COLO668 (cell line): ENCODE measurements at regions not wholly inside any gene's neighbourhood (a gene's known extent, or its start where the extent isn't known, plus 50 kb on each side); places are given as distances from the start of the nearest gene placed in this dataset.
A peak's percentile ranks its signal among the peaks of the same experiment; 100 is the strongest.
"Not testable (repeated sequence)": the region's sequence is repeated elsewhere in the genome, so short reads cannot be mapped to it uniquely, and the experiment has no call there.

ENCODE experiments used
- DNase-seq: peaks from one replicate; lab custom pipeline; 2025; ENCODE audit not compliant: unreplicated experiment; lab: John Stamatoyannopoulos, UW

DNA sequence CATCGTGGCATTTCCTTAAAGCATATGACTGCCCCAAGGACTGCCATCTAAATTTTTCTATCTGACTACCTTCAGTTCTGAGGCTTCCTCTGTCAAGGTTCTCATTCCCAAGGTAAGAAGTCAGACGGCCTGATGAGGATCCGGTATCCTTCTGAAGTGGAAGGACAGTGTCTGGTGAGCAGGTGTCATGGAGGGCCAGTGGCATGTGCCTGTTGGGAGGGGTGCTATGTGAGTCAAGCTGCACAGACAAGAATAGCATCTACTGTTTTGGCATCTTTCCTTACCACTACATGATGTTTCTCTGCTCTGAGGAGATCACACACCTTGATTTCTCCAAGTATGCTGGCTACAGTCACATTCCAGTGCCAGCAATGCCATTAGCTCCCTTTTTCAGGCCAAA is 99.6 kb upstream of the RGS1 start:
- DNase-seq, result no peak

DNA sequence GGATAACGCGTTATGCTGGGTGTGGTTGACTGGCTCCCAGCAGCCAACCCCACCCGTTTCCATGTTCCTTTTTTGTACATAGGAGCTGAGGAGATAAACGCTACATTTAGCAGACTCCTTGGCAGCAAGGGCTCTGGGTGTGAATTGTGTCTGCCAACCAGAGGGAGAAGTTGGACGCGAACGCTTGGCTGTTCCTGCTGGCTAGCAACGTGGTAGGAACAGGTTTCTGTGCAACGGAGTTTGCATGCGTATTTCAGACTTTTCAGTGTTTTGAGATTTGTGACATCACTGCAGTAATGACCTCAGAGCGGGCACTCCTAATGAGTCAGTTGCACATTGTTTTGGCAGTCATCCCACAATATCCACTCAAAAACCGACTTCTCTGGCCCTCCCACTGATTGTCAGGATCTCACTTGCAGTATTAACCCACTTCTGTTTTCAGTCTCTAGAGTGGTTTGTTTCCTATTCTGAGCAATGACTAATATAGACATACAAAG is 98.7 kb upstream of the RGS1 start:
- no peak for DNase-seq

DNA sequence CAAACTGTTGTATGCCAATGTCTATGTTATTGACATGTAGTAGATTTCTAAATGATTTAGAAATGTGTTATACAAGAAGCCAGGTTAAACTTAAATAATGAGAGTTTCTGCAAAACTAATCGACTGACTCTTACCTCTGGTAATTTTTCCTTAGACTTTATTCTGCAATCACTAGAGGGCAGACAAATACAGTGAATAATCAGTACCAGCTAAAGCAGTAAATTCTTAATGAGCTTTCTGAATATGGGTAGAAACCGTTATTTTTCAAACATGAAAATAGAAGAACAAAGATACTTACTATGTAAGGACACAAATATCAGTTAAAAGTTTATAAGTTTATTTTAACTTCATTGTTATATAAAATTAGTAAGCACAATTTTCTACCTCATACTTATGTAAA is 97.9 kb upstream of the RGS1 start:
- no peak for DNase-seq

DNA sequence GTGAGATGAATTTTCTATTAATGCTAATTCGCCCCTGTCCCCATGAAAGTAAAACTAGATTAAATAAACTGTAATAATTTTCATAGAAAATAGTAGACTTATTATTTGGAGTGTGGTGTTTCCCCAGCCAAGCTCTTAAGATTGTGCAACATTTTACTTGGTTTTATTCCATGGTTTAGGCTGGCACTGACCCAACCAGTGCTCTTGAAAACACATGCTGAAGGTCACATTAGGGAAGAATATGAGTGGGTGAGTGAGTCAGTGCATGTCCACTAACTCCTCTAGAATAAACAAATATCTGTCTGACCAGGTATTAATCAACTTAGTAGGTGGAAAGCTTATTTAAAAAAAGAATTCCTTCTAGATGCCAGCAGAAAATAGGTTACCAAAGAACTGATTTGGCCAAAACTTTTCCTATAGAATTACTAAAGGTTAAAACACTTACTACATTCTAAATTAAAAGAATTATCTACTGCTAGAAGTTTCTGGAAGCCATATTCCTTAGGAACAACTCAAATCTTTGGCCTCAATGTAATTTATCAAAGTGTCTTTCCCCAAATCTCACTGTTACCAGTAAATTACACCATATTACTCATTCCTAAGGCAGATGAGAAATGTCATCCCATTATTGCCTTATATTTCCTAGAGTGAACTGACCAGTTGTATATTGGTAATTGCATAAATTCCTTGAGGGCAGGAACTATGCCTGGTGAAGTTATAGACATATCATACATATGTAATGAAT is 89.7 kb upstream of the RGS1 start:
- DNase-seq, result no peak

DNA sequence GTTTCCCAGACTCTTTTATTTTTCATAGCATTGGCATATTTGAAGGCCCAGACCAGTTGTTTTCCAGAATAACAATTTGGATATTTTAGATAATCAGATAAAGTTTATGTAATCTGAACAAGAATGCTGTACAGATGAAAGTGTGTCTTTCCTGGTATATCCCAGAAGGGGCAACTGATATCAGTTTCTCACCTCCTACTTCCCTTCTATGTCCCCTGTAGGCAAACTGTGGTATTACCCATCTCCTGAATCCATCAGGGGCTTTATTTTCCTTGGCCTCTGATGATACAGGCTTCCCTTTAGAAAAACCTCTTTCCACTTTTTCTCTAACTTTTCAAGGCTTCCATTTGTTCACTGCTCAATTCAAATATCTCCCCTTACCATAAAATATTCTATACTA is 87.5 kb upstream of the RGS1 start:
- no peak for DNase-seq

DNA sequence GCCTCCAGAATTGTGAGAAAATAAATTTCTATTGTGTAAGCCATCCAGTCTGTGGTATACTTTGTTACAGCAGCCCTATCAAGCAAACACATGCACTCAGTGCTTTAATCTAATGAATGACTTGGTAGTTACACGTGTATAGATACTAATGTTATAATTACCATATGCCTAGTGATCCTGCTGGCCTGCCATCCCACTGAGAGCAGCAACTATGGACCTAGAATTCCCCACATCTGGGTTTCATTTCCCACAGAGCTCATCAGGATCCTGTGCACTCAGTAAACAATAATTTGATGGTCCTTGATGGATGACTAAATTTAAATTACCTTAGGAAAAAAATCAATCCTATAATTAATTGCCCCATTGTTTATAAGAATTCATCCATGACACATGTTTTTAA is 86.5 kb upstream of the RGS1 start:
- DNase-seq, result no peak

DNA sequence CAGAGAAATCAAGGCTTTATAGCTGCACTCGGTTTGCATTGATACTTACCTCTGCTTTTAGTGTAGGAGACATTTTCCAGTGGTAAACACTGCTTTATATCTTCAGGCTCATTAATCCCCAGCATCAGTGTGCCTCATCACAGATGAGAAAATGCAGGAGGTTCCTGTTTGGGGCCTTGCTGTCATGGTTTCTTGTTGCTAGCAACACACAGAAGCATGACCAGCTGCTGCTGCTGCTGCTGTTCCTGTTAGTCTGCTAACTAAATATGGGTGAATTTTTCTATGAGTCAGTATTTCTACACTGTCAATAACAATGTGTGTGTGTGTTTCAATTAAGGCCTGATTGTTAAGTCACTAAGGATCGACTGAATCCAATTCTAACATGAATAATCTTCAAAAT is 85.8 kb upstream of the RGS1 start:
- DNase-seq, result peak; percentile 63

DNA sequence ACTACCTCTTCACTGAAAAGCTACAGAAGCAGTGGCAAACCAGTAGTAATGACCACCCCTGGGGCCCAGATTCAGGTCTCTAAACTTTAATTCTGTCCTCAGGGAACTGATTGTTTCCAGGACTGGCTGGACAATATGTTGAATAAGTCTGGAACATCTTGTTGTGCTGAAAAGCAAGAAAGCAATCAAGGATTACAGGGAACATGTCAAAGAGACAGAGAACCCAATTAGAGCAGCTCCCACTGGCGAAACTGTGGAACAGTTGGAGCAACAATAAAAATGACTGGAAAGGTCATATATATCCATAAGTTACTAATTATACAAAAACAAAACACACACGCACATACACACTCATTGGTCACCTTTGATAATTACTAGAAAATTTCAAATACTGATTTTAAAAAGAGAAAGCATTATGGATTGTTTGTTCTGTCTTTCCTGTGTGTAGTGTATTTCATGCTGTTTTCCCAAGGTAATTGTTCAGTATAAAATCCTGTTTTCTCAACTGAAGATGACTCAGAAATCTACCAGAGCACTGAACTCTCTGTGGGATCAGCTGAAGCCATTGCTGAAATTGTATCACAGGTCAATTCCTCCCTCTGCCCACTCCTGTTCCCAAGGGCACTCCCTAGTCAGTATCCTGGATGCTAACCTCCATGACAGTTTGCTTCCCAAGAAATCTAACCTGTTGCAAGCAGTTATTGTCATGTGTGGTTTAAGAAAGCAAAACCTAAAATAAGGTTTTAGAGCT is 83.6 kb upstream of the RGS1 start:
- no peak for DNase-seq

DNA sequence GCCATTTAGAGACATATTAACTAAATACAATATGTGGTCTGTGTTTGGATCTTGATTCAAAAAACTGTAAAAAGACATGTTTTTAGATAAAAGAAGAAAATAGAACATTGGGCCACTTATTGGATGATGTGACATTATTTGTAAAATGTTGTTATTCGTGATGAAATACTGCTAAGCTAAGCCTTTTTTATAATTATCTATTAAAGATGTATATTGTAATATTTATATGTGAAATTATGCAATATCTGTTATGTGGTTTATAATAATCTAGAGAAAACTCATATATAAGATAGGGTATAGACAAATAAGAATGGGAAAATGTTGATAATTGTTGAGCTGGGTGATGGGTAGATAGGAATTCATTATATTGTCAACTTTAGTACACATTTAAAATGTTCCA is 82.0 kb upstream of the RGS1 start:
- no peak for DNase-seq

DNA sequence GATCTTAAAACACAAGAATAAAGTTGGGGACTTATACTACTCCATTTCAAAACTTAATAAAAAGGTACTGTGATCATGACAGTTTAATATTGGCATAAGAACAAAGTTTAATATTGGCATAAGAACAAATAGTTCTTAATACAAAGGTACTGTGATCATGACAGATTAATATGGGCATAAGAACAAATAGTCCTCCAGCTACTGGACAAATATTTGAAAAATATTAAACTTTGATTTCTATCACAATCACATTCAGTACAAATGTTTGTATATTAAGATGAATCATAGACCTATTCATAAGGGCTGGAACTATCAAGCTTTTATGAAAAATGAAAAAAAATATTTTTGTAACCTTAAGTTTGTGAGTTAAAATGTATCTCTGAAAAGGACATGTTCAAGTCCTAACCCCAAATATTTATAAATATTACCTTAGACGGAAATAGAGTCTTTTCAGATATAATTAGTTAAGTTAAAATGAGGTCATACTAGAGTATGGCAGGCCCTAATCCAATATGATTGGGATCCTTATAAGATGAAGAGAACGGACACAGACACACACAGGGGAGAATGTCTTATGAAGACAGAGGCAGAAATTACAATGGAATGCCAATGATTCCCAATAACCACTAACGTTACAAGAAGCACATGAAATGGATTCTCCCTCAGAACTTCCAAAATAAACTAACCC is 79.1 kb upstream of the RGS1 start:
- no peak for DNase-seq

DNA sequence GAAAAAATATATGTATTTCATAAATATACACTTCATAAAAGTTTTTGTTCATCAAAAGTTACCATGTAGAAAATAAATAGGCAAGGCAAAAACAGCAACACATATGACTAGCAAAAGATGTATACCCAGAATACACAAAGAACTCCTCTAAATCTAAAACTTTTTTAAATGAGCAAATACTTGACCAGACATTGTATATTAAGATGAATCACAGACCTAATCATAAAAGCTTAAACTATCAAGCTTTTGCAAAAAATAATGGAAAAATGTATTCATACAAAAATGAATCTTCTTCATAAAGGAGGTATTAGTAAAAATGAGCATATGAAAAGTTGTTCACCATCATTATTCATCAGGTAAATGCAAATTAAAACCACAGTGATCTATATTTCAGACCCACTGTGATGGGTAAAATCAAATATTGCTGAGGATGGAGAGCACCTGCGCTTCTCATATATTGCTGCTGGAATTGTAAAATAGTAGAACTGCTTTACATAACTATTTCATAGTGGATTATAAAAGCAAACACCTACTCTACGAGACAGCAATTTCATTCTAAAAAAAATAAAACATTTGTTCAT is 78.3 kb upstream of the RGS1 start:
- no peak for DNase-seq

DNA sequence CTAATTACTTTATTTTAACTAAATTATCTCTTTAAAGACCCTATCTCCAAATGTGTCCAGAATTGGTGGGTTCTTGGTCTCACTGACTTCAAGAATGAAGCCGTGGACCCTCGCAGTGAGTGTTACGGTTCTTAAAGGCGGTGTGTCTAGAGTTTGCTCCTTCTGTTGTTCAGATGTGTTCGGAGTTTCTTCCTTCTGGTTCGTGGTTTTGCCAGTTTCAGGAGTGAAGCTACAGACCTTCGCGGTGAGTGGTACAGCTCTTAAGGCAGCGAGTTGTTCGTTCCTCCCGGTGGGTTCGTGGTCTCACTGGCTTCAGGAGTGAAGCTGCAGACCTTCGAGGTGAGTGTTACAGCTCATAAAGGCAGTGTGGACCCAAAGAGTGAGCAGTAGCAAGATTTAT is 77.5 kb upstream of the RGS1 start:
- not testable (repeated sequence) for DNase-seq

DNA sequence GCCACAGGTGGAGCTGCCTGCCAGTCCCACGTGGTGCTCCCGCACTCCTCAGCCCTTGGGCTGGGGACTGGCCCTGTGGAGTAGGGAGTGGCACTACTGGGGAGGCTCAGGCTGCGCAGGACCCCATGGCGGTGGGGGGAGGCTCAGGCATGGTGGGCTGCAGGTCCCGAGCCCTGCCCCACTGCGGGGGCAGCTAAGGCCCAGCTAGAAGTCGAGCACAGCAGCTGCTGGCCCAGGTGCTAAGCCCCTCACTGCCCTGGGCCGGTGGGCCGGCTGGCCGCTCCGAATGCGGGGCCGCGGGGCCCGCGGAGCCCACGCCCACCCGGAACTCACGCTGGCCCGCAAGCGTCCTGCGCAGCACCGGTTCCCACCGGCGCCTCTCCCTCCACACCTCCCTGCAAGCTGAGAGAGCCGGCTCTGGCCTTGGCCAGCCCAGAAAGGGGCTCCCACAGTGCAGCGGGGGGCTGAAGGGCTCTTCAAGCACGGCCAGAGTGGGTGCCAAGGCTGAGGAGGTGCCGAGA is 76.5 kb upstream of the RGS1 start:
- DNase-seq, result not testable (repeated sequence)

DNA sequence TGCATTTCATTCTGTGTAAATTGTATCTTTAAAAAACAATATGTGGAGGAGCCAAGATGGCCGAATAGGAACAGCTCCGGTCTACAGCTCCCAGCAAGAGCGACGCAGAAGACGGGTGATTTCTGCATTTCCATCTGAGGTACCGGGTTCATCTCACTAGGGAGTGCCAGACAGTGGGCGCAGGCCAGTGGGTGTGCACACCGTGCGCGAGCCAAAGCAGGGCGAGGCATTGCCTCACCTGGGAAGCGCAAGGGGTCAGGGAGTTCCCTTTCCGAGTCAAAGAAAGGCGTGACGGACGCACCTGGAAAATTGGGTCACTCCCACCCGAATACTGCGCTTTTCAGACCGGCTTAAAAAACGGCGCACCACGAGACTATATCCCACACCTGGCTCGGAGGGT is 75.0 kb upstream of the RGS1 start:
- DNase-seq, result not testable (repeated sequence)

DNA sequence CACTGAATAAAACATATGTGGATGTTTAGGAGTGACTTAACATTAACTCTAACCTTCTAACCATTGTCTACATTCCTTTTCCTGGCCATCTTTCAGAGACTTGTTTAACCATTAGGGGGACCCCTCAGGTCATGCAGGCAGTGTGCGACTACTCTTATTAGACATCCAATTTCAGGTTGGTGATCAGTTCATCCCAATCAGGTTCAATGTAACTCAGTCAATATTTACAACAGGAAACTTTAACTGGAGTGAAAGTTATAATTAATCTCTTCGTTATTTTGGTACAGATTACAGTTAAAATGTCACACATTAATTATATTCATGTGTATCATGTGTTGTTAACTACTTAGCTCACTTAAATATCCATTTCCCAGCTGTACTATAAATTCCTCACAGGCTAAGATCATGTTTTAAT is 68.8 kb upstream of the RGS1 start:
- DNase-seq, result no peak

DNA sequence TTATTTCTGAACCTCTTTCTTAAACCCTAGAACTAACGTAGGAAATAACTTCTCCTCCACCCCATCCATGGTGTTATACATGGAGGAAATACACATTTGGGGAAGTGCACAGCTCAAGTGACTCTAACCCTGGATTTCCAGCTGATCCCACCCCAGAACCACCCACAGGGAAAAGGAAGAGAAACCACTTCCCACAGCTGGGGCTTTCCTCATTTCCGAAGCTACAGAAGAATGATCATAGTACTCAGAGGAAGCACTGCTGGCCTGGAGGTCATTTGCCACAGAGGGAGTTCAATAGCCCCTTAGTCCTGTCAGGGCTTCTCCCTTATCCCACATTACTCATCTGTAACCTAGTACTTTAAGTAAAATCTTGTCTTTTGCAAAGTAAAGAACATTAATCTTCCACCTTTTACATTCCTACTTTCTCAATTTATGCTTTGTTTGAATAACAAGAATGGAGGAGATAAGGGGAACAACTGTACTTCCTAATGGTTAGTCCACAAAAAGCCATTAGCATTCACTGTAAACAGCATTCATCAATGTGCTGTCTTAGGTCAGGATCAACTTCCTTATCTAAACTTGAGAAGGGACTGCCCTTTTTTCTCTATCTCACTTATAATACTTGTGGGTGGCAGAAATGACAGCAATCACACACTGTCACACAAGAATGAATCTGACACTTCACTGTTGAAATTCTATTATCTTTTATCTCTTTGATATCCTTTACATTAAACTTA is 63.0 kb upstream of the RGS1 start:
- DNase-seq, result no peak

DNA sequence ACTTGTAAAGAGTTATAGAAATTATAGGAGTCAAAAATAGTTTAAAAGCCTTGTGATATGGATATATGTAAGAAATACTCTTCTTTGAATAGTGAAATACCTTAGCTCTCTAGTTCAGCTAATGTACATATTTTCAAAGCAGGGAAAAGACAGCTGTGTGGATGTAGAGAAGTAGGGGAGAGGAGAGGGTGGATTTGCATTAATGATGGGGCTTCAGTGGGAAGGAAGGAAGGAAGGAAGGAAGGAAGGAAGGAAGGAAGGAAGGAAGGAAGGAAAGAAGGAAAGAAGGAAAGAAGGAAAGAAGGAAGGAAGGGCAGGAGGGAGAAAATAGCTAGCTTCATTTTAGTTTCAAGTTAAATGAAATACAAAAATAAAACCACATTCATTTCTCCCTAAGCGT is 62.4 kb upstream of the RGS1 start:
- no peak for DNase-seq

DNA sequence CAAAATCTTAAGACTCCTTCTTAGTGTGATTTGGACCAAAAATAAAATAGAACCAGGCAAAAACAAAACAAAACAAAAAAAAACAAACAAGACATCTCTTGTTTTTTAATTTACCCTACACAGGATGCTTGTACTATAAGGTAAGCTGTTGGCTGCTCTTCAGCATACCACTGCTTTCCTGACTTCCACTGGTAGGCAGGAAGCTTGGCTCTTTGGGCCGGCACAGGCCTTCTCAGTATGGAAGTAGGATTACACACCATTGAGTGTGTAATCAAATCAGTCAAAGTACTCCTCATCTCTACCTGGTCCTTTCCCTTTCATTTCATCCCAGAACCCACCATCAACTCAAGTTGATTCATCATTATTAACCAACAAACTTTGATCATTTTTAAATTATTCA is 61.9 kb upstream of the RGS1 start:
- no peak for DNase-seq

DNA sequence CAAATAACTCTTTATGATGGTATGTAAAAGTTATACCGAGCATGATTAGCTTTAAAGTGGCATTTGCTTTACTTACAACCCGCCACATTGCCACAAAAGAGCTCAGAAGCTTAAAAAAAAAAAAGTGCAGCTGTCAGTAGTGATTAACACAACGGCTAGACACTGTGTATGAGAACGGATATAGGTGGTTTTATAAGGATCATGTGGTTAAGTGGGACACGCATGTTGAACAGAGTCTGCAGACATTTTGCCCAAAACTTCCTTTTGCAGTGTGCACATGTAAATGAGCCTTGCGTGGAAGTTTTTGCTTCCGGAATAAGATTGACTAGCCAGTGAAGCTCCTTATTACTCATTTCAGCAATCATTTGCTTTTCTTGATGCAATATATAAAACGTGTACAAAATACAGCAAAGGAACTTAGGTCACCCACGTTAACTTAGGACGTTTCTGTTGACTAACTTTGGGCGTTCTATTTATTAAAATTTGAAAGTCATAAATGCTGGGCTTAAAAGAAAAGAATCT is 58.7 kb upstream of the RGS1 start:
- no peak for DNase-seq

DNA sequence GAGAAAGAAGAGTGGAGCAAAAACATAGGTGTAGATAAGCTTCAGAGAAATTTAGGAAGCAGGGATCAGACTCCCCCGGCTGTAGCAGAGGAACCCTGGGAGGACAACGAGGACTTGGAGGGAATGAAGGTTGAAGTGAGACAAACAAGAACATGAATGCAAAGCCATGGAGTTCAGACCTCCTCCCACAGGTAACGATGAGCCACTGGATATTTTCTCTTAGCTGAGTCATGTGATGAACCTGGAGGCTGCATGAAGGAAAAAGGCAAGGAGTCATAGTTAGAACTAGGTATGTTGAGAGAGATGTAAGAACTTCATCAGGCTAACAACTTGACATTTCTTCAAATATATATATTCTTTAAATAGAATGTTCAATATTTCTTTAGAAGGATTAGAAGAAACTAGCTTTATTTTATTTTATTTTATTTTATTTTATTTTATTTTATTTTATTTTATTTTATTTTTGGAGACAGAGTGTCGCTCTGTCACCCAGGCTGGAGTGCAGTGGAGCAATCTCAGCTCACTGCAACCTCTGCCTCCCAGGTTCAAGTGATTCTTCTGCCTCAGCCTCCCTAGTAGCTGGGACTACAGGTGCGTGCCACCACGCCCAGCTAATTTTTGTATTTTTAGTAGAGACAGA is 57.7 kb upstream of the RGS1 start:
- not testable (repeated sequence) for DNase-seq
